Jurkat, Clone E6-1 (cell line): ENCODE measurements at regions not wholly inside any gene's neighbourhood (a gene's known extent, or its start where the extent isn't known, plus 50 kb on each side); places are given as distances from the start of the nearest gene placed in this dataset.
"Not testable (repeated sequence)": the region's sequence is repeated elsewhere in the genome, so short reads cannot be mapped to it uniquely, and the experiment has no call there.

Source experiments
- DNase-seq: peaks from one replicate; pipeline ENCODE4 v3.0.0-alpha.2; 2011; ENCODE audit warnings: low read depth, low spot score
- H3K4me3 ChIP-seq: 2 replicates; pipeline ENCODE4 v1.5.1; 2011; ENCODE audit warnings: mild to moderate bottlenecking, low read length, control low read depth, moderate library complexity

GRCh38 chr3:72081471-72082185, 296.7 kb upstream of the PROK2 start:
- DNase-seq, result no peak
- no peak overlapping the region for H3K4me3 ChIP-seq

- DNase-seq, result no peak
- no peak overlapping the region for H3K4me3 ChIP-seq
Measured at GRCh38 chr3:72080800-72081199, 295.9 kb upstream of the PROK2 start.

GRCh38 chr3:72080095-72080494, 295.1 kb upstream of the PROK2 start:
- no peak for DNase-seq
- no peak overlapping the region for H3K4me3 ChIP-seq

GRCh38 chr3:72079369-72079872, 294.5 kb upstream of the PROK2 start:
- no peak for DNase-seq
- H3K4me3 ChIP-seq, result no peak overlapping the region

GRCh38 chr3:72078676-72079368, 293.9 kb upstream of the PROK2 start:
- H3K4me3 ChIP-seq, result no peak overlapping the region
- DNase-seq, result no peak

- peak; percentile 40 for DNase-seq
- H3K4me3 ChIP-seq, result no peak overlapping the region
Measured at GRCh38 chr3:72077473-72078259, 292.7 kb upstream of the PROK2 start.

- DNase-seq, H3K4me3 ChIP-seq: not testable (repeated sequence)
Measured at GRCh38 chr3:72075848-72076247, 290.9 kb upstream of the PROK2 start.

GRCh38 chr3:72071624-72072023, 286.7 kb upstream of the PROK2 start:
- DNase-seq, result no peak
- H3K4me3 ChIP-seq, result no peak overlapping the region

- H3K4me3 ChIP-seq, result no peak overlapping the region
- DNase-seq, result no peak
Measured at GRCh38 chr3:72070005-72070404, 285.1 kb upstream of the PROK2 start.

GRCh38 chr3:72069543-72069942, 284.6 kb upstream of the PROK2 start:
- H3K4me3 ChIP-seq, result no peak overlapping the region
- DNase-seq, result no peak

- no peak overlapping the region for H3K4me3 ChIP-seq
- DNase-seq, result no peak
Measured at GRCh38 chr3:72068621-72069020, 283.7 kb upstream of the PROK2 start.

GRCh38 chr3:72067721-72068120, 282.8 kb upstream of the PROK2 start:
- H3K4me3 ChIP-seq, result no peak overlapping the region
- no peak for DNase-seq

GRCh38 chr3:72065872-72066641, 281.1 kb upstream of the PROK2 start:
- DNase-seq, result no peak
- no peak overlapping the region for H3K4me3 ChIP-seq

GRCh38 chr3:72065236-72065635, 280.3 kb upstream of the PROK2 start:
- no peak for DNase-seq
- no peak overlapping the region for H3K4me3 ChIP-seq

- not testable (repeated sequence) for DNase-seq, H3K4me3 ChIP-seq
Measured at GRCh38 chr3:72064727-72065126, 279.8 kb upstream of the PROK2 start.

- no peak for DNase-seq
- H3K4me3 ChIP-seq, result no peak overlapping the region
Measured at GRCh38 chr3:72062017-72062416, 277.1 kb upstream of the PROK2 start.

GRCh38 chr3:72060447-72061034, 275.6 kb upstream of the PROK2 start:
- no peak overlapping the region for H3K4me3 ChIP-seq
- no peak for DNase-seq

- H3K4me3 ChIP-seq, result no peak overlapping the region
- DNase-seq, result no peak
Measured at GRCh38 chr3:72058493-72059081, 273.6 kb upstream of the PROK2 start.
